CD4-positive, alpha-beta T cell (primary cell): ENCODE measurements at regions not wholly inside any gene's neighbourhood (a gene's known extent, or its start where the extent isn't known, plus 50 kb on each side); places are given as distances from the start of the nearest gene placed in this dataset.

Source experiments
- ATAC-seq: fragments of 200-7000 bp; cut with Tn5 transposase; one replicate; pipeline ENCODE4 v1.10.0; 2022; ENCODE audit warnings: mild to moderate bottlenecking; ENCODE audit not compliant: poor library complexity
- CTCF ChIA-PET: fragments of 350-600 bp; sonication (Branson Sonifier 250); formaldehyde crosslinking; loops from one replicate; lab custom pipeline; 2021; ENCODE audit warnings: antibody characterized with exemption, inconsistent platforms; lab: Charles Lee
- POLR2A ChIA-PET: fragments of 350-600 bp; sonication (Branson Sonifier 250); formaldehyde crosslinking; loops from one replicate; lab custom pipeline; 2021; ENCODE audit warnings: antibody characterized with exemption, inconsistent platforms; lab: Charles Lee
- DNase-seq, 14 experiments: peaks; one replicate each; pipeline ENCODE4 v3.0.0-alpha.2; 2013 to 2020; ENCODE audit warnings: mixed read lengths in 2 of 14
- H3K27ac ChIP-seq, 2 donors: one replicate each; pipeline versions ENCODE4 v1.5.1 to v1.7.0; 2013; ENCODE audit warnings: low read length in 2 of 2, low read depth in 1 of 2, mild to moderate bottlenecking in 1 of 2
- H3K27me3 ChIP-seq, 2 experiments: 1 replicate in 1 of 2; 2 replicates in 1 of 2; pipeline versions ENCODE4 v1.6.1 to v1.7.0; 2013; ENCODE audit warnings: low read length in 2 of 2, control low read depth in 1 of 2, mild to moderate bottlenecking in 1 of 2, moderate library complexity in 1 of 2; ENCODE audit not compliant: insufficient read depth in 2 of 2, control insufficient read depth in 1 of 2
- H3K36me3 ChIP-seq: one replicate; pipeline ENCODE4 v1.6.1; 2013; ENCODE audit warnings: low read length, control low read depth; ENCODE audit not compliant: insufficient read depth
- H3K4me1 ChIP-seq: one replicate; pipeline ENCODE4 v1.6.1; 2013; ENCODE audit warnings: low read length, control low read depth; ENCODE audit not compliant: insufficient read depth
- H3K4me3 ChIP-seq: one replicate; pipeline ENCODE4 v1.5.1; 2013; ENCODE audit warnings: mild to moderate bottlenecking, low read length, moderate library complexity
- H3K9me3 ChIP-seq, 2 experiments: 1 replicate in 1 of 2; 2 replicates in 1 of 2; pipeline versions ENCODE4 v1.6.1 to v1.7.0; 2013; ENCODE audit warnings: low read length in 2 of 2, mild to moderate bottlenecking in 2 of 2, control low read depth in 1 of 2, moderate library complexity in 1 of 2; ENCODE audit not compliant: control insufficient read depth in 1 of 2, insufficient read depth in 1 of 2
- H3K27ac Mint-ChIP-seq: one replicate; pipeline ENCODE4 v1.8.0; 2020; ENCODE audit warnings: mixed read lengths
- H3K27me3 Mint-ChIP-seq: one replicate; pipeline ENCODE4 v1.8.0; 2021; ENCODE audit warnings: mixed read lengths
- H3K36me3 Mint-ChIP-seq: one replicate; pipeline ENCODE4 v1.8.0; 2021; ENCODE audit warnings: low read depth, mixed read lengths
- H3K4me1 Mint-ChIP-seq: one replicate; pipeline ENCODE4 v1.8.0; 2021; ENCODE audit warnings: low read depth, mixed read lengths
- H3K4me3 Mint-ChIP-seq: one replicate; pipeline ENCODE4 v1.8.0; 2020; ENCODE audit warnings: mild to moderate bottlenecking, mixed read lengths
- H3K9me3 Mint-ChIP-seq: one replicate; pipeline ENCODE4 v1.8.0; 2020; ENCODE audit warnings: mixed read lengths
- intact Hi-C, 2 experiments: fragments of 100-400 bp; cut with DNase I in 1 of 2; cut with micrococcal nuclease in 1 of 2; formaldehyde crosslinking; loops; one replicate each; pipeline versions ENCODE4 v1.15.1 to v1.9.0; 2023 to 2025; cut with DNase I, micrococcal nuclease
- TF ChIP-seq, protein P1 (sequence below): fragments of 200-600 bp; IDR thresholded peaks from one replicate; pipeline ENCODE4 v1.8.0; 2022; ENCODE audit warnings: antibody characterized with exemption, mild to moderate bottlenecking

DNA sequence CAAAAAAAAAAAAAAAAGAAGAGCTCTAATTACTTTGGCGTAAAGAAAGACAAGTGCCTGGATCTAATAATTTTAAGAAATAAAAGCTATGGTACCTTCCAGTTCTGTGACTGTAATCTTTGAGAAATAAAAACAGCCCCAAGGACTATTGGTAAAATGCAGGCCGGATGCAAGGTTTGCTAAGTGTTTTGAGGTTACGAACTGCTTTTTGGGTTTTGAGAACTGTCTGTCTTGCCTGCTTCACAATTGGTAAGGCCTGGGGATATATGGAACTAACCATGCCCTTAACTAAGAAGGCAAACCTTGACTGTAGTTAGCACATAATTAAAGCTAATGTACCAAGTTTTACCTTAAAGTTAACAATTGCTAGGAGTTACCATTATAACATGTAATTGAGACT, 388.4 kb upstream of the CBLB start:
- H3K4me3 ChIP-seq = no peak overlapping the region
- Mint-ChIP-seq H3K4me3 (no peak overlapping the region), H3K27ac (no peak overlapping the region)

DNA sequence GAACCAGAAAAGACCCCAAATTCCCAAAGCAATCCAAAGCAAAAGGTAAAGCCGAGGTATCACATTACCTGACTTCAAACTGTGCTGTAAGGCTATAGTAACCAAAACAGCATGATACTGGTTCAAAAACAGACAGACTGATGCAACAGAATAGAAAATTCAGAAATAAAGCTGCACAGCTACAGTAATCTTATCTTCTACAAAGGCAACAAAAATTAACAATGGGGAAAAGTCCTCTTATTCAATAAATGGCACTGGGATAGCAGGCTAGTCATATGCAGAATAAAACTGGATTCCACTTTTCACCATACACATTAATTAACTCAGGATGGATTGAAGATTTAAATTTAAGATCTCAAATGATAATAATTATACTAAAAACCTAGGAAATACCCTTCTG, 392.6 kb upstream of the CBLB start:
- Histone ChIP-seq H3K4me1 (no peaks in the 10 kb centered on the region), H3K9me3 (no peaks in the 10 kb centered on the region), H3K27ac (no peak overlapping the region), H3K36me3 (no peaks in the 10 kb centered on the region), H3K27me3 (no peaks in the 10 kb centered on the region), H3K4me3 (no peak overlapping the region)
- H3K27ac Mint-ChIP-seq = no peak overlapping the region
- H3K36me3 Mint-ChIP-seq = no peaks in the 10 kb centered on the region
- peaks cover 6% of the 10 kb centered on the region for H3K9me3 Mint-ChIP-seq
- intact Hi-C loops = no loop called here
- TF ChIP-seq, protein P1, sequence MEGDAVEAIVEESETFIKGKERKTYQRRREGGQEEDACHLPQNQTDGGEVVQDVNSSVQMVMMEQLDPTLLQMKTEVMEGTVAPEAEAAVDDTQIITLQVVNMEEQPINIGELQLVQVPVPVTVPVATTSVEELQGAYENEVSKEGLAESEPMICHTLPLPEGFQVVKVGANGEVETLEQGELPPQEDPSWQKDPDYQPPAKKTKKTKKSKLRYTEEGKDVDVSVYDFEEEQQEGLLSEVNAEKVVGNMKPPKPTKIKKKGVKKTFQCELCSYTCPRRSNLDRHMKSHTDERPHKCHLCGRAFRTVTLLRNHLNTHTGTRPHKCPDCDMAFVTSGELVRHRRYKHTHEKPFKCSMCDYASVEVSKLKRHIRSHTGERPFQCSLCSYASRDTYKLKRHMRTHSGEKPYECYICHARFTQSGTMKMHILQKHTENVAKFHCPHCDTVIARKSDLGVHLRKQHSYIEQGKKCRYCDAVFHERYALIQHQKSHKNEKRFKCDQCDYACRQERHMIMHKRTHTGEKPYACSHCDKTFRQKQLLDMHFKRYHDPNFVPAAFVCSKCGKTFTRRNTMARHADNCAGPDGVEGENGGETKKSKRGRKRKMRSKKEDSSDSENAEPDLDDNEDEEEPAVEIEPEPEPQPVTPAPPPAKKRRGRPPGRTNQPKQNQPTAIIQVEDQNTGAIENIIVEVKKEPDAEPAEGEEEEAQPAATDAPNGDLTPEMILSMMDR = no peak
- ChIA-PET CTCF (no interaction called here), POLR2A (no interaction called here)
- H3K27me3 Mint-ChIP-seq = no peaks in the 10 kb centered on the region
- no peak overlapping the region for H3K4me3 Mint-ChIP-seq
- DNase-seq (no peak), ATAC-seq (no peak)
- no peaks in the 10 kb centered on the region for H3K4me1 Mint-ChIP-seq

More for the DNA sequence above, 388.4 kb upstream of the CBLB start:
- TF ChIP-seq, protein P1 = no peak
- Mint-ChIP-seq H3K4me1 (no peaks in the 10 kb centered on the region), H3K9me3 (peaks cover 8% of the 10 kb centered on the region), H3K27me3 (no peaks in the 10 kb centered on the region), H3K36me3 (no peaks in the 10 kb centered on the region)
- H3K27me3 ChIP-seq = no peaks in the 10 kb centered on the region
- no peak overlapping the region for H3K27ac ChIP-seq
- intact Hi-C loops = no loop called here
- ChIA-PET CTCF (interaction anchor here (1.1 to 1.4 kb wide), 2 partner anchors 11 to 37 kb away, joined by 3 read pairs; no protein-coding TSS in a partner anchor), POLR2A (no interaction called here)
- no peaks in the 10 kb centered on the region for H3K4me1 ChIP-seq
- DNase-seq (no peak), ATAC-seq (no peak)
- H3K36me3 ChIP-seq = no peaks in the 10 kb centered on the region
- no peaks in the 10 kb centered on the region for H3K9me3 ChIP-seq

DNA sequence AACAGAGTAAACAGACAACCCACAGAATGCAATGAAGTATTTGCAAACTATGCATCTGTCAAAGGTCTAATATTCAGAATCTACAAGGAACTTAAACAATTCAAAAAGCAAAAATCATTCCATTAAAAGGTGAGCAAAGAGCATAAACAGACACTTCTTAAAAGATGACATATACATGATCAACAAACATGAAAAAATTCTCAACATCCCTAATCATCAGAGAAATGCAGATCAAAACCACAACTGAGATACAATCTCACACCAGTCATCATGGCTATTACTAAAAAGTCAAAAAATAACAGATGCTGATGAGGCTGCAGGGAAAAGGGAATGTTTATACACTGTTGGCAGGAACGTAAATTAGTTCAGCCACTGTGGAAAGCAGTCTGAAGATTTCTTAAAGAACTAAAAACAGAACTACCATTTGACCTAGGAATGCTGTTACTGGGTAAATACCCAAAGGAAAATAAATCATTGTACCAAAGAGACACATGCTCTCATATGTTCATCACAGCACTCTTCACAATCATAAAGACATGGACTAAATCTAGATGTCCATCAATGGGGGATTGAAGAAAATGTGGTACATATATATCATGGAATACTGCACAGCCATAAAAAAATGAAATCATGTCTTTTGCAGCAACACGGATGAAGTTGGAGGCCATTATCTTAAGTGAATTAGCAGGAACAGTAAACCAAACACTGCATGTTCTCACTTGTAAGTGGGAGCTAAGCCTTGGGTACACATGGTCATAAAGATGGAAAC, 393.3 kb upstream of the CBLB start:
- no peaks in the 10 kb centered on the region for H3K36me3 ChIP-seq
- Mint-ChIP-seq H3K4me3 (no peak overlapping the region), H3K36me3 (no peaks in the 10 kb centered on the region), H3K27me3 (no peaks in the 10 kb centered on the region), H3K4me1 (no peaks in the 10 kb centered on the region), H3K27ac (no peak overlapping the region), H3K9me3 (peaks cover 6% of the 10 kb centered on the region)
- no peak overlapping the region for H3K27ac ChIP-seq
- ChIA-PET CTCF (interaction anchor here (0.9 kb wide), 1 partner anchor 25 kb away, joined by 3 read pairs; no protein-coding TSS in a partner anchor), POLR2A (no interaction called here)
- TF ChIP-seq, protein P1 = no peak
- H3K4me1 ChIP-seq = no peaks in the 10 kb centered on the region
- intact Hi-C loops = no loop called here
- H3K9me3 ChIP-seq = no peaks in the 10 kb centered on the region
- H3K27me3 ChIP-seq = no peaks in the 10 kb centered on the region
- H3K4me3 ChIP-seq = no peak overlapping the region
- DNase-seq (no peak), ATAC-seq (no peak)
